ENCODE measurements at regions not wholly inside any gene's neighbourhood (a gene's known extent, or its start where the extent isn't known, plus 50 kb on each side); places are given as distances from the start of the nearest gene placed in this dataset.

DNA sequence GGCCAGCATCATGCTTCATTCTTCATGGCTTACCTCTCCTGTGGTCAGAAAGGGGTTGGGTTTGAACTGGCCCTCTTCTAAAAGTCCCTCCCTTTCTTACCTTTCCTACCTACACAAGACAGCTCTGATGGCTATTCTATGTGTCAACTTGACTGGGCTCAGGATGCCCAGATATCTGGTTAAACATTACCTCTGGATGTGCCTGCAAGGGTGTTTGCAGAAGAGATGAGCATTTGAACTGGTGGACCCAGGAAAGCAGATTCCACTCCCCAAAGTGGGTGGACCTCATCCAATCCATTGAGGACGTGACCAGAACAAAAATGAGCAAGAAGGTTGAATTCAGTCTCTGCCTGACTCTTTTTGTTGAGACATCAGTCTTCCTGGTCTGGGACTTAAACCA, 79.0 kb upstream of the TCF7L2 start:
- DNase-seq (ENCODE audit: low read depth), result no peak
- TF ChIP-seq, protein P1, sequence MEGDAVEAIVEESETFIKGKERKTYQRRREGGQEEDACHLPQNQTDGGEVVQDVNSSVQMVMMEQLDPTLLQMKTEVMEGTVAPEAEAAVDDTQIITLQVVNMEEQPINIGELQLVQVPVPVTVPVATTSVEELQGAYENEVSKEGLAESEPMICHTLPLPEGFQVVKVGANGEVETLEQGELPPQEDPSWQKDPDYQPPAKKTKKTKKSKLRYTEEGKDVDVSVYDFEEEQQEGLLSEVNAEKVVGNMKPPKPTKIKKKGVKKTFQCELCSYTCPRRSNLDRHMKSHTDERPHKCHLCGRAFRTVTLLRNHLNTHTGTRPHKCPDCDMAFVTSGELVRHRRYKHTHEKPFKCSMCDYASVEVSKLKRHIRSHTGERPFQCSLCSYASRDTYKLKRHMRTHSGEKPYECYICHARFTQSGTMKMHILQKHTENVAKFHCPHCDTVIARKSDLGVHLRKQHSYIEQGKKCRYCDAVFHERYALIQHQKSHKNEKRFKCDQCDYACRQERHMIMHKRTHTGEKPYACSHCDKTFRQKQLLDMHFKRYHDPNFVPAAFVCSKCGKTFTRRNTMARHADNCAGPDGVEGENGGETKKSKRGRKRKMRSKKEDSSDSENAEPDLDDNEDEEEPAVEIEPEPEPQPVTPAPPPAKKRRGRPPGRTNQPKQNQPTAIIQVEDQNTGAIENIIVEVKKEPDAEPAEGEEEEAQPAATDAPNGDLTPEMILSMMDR (IDR thresholded peaks at IDR 0.05; ENCODE audit: control insufficient read depth, insufficient read depth, low read depth, low read length, missing control alignments), result no peak
- H3K4me3 ChIP-seq (ENCODE audit: control insufficient read depth, low read depth, low read length), result no peak overlapping the region

DNA sequence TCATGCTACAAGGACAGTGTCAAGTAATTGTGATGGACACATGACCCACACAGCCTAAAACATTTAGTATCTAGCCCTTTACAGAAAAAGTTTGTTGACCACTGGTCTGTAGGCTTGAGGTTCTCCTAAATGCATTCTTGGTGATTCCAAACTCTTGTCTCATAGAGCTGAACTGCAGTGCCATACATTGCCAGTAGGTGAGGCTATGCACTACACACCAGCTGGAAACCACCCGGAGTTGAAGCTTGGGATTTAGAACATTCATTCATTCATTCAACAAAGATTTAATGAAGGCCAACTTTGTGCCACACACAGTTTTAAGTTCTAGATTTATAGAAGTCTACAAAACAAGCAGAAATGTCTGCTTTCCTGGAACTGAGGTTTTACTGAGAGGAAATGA, 77.3 kb upstream of the TCF7L2 start:
- no peak for DNase-seq (ENCODE audit: low read depth)
- no peak overlapping the region for H3K4me3 ChIP-seq (ENCODE audit: control insufficient read depth, low read depth, low read length)
- TF ChIP-seq, protein P1 (IDR thresholded peaks at IDR 0.05; ENCODE audit: control insufficient read depth, insufficient read depth, low read depth, low read length, missing control alignments), result peak; percentile 43

DNA sequence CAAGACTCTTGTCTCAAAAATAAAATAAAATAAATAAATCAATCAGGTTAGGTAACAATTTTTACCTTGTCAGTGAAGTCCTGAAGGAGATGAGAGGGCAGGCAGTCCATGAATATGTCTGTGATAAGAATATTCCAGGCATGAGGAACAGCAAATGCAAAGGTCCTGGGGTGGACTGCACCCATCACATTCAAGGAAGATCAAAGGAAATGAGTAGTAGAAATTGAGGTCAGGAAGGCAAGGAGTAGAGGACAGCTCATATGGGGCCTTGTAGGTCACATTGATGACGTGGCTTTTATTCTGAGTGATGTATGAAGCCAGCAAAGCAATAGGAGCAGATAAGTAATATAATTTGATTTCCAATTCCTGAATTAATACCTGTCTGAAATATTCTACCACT, 76.5 kb upstream of the TCF7L2 start:
- no peak for DNase-seq (ENCODE audit: low read depth)
- H3K4me3 ChIP-seq (ENCODE audit: control insufficient read depth, low read depth, low read length), result no peak overlapping the region
- TF ChIP-seq, protein P1 (IDR thresholded peaks at IDR 0.05; ENCODE audit: control insufficient read depth, insufficient read depth, low read depth, low read length, missing control alignments), result no peak

DNA sequence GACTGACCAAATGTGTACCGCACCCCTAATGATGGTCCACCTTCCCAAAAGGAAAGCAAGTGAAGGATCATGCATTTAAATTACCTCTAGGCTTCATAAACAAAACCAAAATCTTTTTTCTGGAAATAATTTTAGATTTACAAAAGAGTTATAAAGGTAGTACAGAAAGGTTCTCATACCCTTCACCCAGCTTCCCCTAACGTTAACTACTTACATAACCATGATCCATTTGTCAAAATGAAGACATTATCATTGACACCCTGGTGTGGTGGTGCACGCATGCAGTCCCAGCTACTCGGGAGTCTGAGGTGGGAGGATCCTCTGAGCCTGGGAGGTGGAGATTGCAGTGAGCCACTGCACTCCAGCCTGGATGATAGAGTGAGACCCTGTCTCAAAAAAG, 75.1 kb upstream of the TCF7L2 start:
- TF ChIP-seq, protein P1 (IDR thresholded peaks at IDR 0.05; ENCODE audit: control insufficient read depth, insufficient read depth, low read depth, low read length, missing control alignments), result no peak
- H3K4me3 ChIP-seq (ENCODE audit: control insufficient read depth, low read depth, low read length), result no peak overlapping the region
- no peak for DNase-seq (ENCODE audit: low read depth)

DNA sequence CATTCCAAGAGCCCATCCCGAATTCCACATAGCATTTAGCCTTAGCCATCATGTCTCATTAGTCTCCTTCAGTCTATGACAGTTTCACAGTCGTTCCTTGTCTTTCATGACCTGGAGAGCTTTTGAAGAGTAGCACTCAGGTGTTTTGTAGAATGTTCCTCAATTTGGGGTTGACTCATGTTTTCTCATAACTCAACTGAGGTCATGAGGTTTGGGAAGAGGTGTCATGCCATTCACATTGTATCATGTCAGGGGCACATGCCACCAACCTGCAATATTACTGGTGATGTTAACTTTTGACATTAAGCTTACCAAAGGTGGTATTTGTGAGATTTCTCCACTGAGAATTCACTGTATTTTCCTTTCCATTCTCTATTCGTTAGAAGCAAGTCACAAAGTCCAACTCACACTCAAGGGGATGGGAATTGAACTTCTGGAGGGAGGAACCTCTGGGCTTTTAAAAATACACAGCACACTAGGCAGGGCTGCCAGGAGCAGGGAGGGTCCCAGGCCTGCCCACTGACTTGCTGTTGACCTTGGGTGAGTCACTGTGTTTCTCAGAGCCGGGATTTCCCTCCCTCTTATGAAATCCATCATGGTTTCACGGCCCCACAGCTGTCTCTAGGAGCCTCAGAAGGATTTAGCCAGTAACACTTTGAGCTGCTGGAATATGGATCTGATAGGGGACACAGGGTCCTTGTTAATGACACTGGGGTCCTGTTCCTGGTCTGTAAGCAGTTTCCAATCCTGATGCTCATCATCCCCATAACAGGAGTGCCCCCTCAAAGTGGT, 74.4 kb upstream of the TCF7L2 start:
- H3K4me3 ChIP-seq (ENCODE audit: control insufficient read depth, low read depth, low read length), result no peak overlapping the region

DNA sequence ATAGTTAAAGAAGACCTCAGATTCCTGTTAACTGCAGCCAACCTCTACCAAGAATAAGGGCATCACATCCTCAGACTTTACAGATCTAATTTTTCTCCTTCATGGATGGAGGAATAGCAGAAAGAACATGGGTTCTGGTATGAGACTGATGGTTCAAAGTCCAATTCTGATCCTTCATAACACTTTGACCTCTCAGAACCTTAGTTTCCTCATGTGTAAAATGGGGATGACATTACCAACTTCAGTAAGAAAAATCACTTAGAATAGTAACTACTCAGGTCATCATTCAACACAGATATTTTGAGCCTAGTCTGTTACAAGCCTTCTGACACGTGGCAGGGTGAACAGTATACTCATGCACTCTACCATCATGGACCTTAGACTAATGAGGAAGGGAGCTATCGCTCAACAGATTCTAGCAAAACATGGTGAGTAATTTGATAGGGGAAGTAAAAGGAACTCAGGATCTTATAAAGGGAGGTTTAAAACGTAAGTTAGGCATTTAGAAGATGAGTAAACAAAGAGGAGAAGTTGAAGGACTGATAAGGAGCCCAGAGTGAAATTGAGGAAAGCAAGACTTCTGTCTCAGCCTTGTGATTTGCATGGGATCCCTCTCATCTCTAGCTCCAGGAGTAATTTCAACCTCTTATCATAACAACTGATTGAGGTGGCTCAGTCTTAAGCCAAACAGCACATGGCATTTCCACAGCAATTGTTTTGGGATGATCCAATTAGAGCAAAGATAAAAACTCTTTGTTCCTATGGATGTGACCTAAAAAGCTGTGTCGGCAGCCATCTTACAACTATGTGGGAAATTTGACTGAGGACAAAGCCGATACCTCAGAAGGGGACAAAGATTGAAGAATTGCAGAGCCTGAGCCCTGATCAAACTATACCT, 69.2 kb upstream of the TCF7L2 start:
- TF ChIP-seq, protein P1 (IDR thresholded peaks at IDR 0.05; ENCODE audit: control insufficient read depth, insufficient read depth, low read depth, low read length, missing control alignments), result no peak
- no peak overlapping the region for H3K4me3 ChIP-seq (ENCODE audit: control insufficient read depth, low read depth, low read length)
- DNase-seq (ENCODE audit: low read depth), result no peak

More for the DNA sequence above, 74.4 kb upstream of the TCF7L2 start:
- DNase-seq (ENCODE audit: low read depth), result peak; percentile 25
- TF ChIP-seq, protein P1 (IDR thresholded peaks at IDR 0.05; ENCODE audit: control insufficient read depth, insufficient read depth, low read depth, low read length, missing control alignments), result no peak
